ENCODE measurements at regions not wholly inside any gene's neighbourhood (a gene's known extent, or its start where the extent isn't known, plus 50 kb on each side); places are given as distances from the start of the nearest gene placed in this dataset.

DNA sequence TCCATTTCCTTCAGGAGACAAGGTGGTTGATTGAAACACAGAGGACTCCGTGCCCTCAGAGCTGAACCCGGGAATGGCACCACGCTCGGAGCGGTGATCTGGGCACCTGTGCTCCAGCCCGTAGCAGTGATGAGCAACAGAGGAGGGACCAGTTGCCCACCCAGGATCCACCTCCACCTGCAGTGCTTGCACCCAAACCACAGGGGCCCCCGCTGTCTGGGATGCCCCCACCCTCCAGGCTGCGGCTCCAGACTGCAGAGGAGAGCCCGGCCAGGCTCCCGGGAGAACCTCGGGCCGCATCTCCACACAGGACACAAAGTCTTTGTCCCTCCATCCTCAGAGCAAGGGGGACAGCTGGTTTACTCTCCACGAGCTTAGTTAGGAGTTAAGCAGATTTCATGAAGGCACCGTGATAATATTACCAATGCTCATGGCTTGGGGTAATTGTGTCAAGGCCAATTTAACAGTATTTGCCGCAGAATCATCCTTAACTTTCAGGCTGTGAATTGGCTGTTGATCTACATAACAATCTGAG, 100.6 kb downstream of the TNFAIP2 start:
- intact Hi-C loops (cut with micrococcal nuclease): no loop called here
- Histone ChIP-seq H3K9me3 (replicated peaks; ENCODE audit: control insufficient read depth, insufficient read depth, low read length) (no peaks in the 10 kb centered on the region), H3K79me2 (ENCODE audit: control insufficient read depth, insufficient read depth, low read length) (no peaks in the 10 kb centered on the region), H4K20me1 (replicated peaks; ENCODE audit: control insufficient read depth, extremely low read depth, insufficient read depth, low read length) (no peaks in the 10 kb centered on the region), H3K4me3 (replicated peaks in 1 of 3; ENCODE audit: insufficient read depth in 1 of 3, low read depth in 1 of 3, low read length in 3 of 3) (no peak overlapping the region), H3K9me1 (replicated peaks; ENCODE audit: control insufficient read depth, extremely low read depth, insufficient read depth, low read length) (no peaks in the 10 kb centered on the region), H2AFZ (ENCODE audit: low read depth, low read length) (no peak overlapping the region), H3K4me2 (ENCODE audit: insufficient read depth, low read length) (no peak overlapping the region), H3K4me1 (ENCODE audit: control insufficient read depth, extremely low read depth, insufficient read depth, low read length) (no peaks in the 10 kb centered on the region), H3K27me3 (ENCODE audit: control insufficient read depth in 2 of 2, insufficient read depth in 2 of 2, low read length in 2 of 2) (peaks cover 10 to 17% of the 10 kb centered on the region in 2 experiments), H3K27ac (ENCODE audit: insufficient read depth, low read depth, low read length) (no peak overlapping the region), H3K36me3 (ENCODE audit: control insufficient read depth in 2 of 2, extremely low read depth in 1 of 2, insufficient read depth in 2 of 2, low read length in 2 of 2) (no peaks in the 10 kb centered on the region), H3K9ac (replicated peaks; ENCODE audit: extremely low read depth, insufficient read depth, low read length) (no peak overlapping the region)
- no peak for FAIRE-seq
- dilution Hi-C loops (cut with MboI; ENCODE audit: extremely low pct_ligation_motif_present, low sequenced_read_pairs): no loop called here
- no peak for DNase-seq (ENCODE audit: low read depth, low spot score)
- TF ChIP-seq POLR2A (IDR thresholded peaks at IDR 0.05; ENCODE audit: low read depth, low read length) (no peak), POLR2AphosphoS5 (IDR thresholded peaks at IDR 0.05; ENCODE audit: insufficient read depth, low read depth, low read length) (no peak), EZH2 (IDR thresholded peaks at IDR 0.05; ENCODE audit: borderline replicate concordance, low read depth, low read length, severe bottlenecking) (no peak), MYC (IDR thresholded peaks at IDR 0.05; ENCODE audit: low read depth, low read length) (no peak), JUN (IDR thresholded peaks at IDR 0.05; ENCODE audit: borderline replicate concordance, insufficient read depth, insufficient read length, low read depth) (no peak), FOS (IDR thresholded peaks at IDR 0.05; ENCODE audit: borderline replicate concordance, insufficient read depth, low read length) (no peak), GATA2 (IDR thresholded peaks at IDR 0.05; ENCODE audit: insufficient read depth, insufficient read length, low read depth, low read length) (no peak), MAX (IDR thresholded peaks at IDR 0.05; ENCODE audit: insufficient read depth, insufficient read length) (no peak)
- TF ChIP-seq, protein P1, sequence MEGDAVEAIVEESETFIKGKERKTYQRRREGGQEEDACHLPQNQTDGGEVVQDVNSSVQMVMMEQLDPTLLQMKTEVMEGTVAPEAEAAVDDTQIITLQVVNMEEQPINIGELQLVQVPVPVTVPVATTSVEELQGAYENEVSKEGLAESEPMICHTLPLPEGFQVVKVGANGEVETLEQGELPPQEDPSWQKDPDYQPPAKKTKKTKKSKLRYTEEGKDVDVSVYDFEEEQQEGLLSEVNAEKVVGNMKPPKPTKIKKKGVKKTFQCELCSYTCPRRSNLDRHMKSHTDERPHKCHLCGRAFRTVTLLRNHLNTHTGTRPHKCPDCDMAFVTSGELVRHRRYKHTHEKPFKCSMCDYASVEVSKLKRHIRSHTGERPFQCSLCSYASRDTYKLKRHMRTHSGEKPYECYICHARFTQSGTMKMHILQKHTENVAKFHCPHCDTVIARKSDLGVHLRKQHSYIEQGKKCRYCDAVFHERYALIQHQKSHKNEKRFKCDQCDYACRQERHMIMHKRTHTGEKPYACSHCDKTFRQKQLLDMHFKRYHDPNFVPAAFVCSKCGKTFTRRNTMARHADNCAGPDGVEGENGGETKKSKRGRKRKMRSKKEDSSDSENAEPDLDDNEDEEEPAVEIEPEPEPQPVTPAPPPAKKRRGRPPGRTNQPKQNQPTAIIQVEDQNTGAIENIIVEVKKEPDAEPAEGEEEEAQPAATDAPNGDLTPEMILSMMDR (IDR thresholded peaks at IDR 0.05; ENCODE audit: extremely low read depth in 1 of 2, insufficient read depth in 1 of 2, low read depth in 1 of 2, low read length in 2 of 2): no peak
- no TSS peak for BruUV-seq (replicated peaks)
- CTCF ChIA-PET: interaction anchor here (0.9 to 1.8 kb wide), 3 partner anchors 39 to 119 kb away, joined by 3 to 5 read pairs (median 3); no protein-coding TSS in a partner anchor
- POLR2A ChIA-PET: interaction anchor here (0.7 kb wide), 1 partner anchor 165 kb away, joined by 3 read pairs; no protein-coding TSS in a partner anchor

All from endothelial cell of umbilical vein (primary cell).